OCI-LY1 (cell line): ENCODE measurements at regions not wholly inside any gene's neighbourhood (a gene's known extent, or its start where the extent isn't known, plus 50 kb on each side); places are given as distances from the start of the nearest gene placed in this dataset.

Experiments
- CTCF ChIP-seq: fragments of 200-600 bp; sonication (generic), shearing (Covaris generic); IDR thresholded peaks from 2 replicates; pipeline ENCODE4 v1.5.1; 2017; ENCODE audit warnings: mild to moderate bottlenecking, antibody characterized with exemption, low read length, moderate library complexity, mixed read lengths
- EZH2 ChIP-seq: fragments of 200-600 bp; sonication (generic), shearing (Covaris generic); IDR thresholded peaks from 2 replicates; pipeline ENCODE4 v1.8.0; 2017; ENCODE audit warnings: borderline replicate concordance, mixed run types, mild to moderate bottlenecking, antibody characterized with exemption, low read length, moderate library complexity, mixed read lengths

- TF ChIP-seq CTCF (no peak), EZH2 (no peak)
Measured at GRCh38 chr10:4099202-4099601, 314.2 kb upstream of the KLF6 start.
